Right hindlimb (tissue), 1 donor: ENCODE measurements at regions not wholly inside any gene's neighbourhood (a gene's known extent, or its start where the extent isn't known, plus 50 kb on each side); places are given as distances from the start of the nearest gene placed in this dataset.
"Not testable (repeated sequence)": the region's sequence is repeated elsewhere in the genome, so short reads cannot be mapped to it uniquely, and the experiment has no call there.

Experiments
- DNase-seq: peaks from one replicate; pipeline ENCODE4 v3.0.0-alpha.2; 2018

GRCh38 chr2:212912445-212913103 is 238.8 kb downstream of the IKZF2 start:
- DNase-seq: no peak

- no peak for DNase-seq
Observed at GRCh38 chr2:212911011-212911410, 240.4 kb downstream of the IKZF2 start.

DNA sequence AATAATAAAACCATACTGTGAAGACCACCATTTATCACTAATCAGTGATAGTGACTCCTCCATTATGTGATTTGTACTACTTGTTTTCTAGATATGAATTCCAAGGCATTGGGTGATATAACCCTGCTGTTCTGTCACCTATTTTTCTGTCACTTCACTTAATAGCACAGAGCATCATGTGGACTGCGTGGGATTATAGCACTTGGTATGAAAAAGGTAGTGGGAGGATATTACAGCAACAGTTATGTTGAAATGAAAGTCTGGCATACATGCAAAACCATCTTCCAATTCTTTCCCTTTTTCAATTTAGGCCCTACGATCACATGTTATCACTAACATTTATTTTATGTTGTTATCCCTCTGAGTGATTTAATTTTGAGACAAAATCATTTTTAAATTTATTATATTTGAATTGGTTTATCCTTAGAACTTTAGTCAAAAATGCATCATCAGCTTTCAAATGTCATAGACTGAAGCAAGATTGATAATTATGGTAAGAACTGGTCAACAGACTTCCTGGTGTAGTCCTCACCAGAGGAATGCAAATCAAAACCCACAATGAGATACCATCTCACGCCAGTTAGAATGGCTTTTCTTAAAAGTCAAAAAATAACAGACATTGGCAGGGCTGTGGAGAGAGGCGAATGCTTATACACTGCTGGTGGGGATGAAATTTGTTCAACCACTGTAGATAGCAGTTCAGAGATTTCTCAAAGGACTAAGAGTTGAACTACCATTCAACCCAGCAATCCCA is 242.6 kb downstream of the IKZF2 start:
- DNase-seq: no peak

DNA sequence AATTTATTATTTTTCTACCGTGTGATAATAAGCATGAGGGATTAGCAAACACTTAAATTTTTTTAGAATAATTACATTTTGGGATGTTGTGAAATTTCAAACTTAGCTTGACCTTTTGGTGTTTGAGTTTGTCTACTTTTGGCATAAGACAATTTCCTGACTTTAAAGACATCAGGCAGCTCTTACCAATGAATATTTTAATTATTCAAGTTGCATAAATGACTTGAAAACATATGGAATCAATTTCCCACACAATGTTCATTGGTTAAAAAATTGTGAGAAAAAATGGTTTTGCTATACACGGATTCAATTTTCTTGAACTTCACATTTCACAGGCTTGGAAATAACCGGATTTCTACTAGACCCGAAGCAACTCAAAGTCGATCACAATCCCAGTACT is 243.4 kb downstream of the IKZF2 start:
- no peak for DNase-seq

DNA sequence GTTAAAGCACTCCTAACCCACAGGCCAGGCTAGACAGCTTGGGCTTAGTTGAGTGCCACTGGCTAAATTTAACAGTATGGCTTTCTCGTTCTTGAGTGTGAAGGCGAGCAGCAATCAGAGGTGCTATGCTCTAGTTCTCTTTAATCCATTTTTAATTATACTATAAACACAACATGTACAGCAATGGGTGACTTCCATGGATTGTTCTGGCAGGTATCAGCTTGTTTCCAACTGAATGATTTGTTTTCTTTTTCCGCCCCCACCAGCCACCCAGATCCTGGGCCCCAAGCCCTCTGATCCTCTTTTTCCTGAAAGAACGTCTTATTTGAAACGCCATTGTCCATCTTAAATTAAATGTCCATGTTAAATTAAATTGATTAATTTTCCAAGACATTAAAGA is 244.8 kb downstream of the IKZF2 start:
- DNase-seq: no peak

GRCh38 chr2:212905640-212906201 is 245.7 kb downstream of the IKZF2 start:
- DNase-seq: no peak

GRCh38 chr2:212904646-212905045 is 246.8 kb downstream of the IKZF2 start:
- DNase-seq: no peak

- no peak for DNase-seq
Observed at GRCh38 chr2:212903413-212903812, 248.0 kb downstream of the IKZF2 start.

GRCh38 chr2:212902421-212902820 is 249.0 kb downstream of the IKZF2 start:
- no peak for DNase-seq

DNA sequence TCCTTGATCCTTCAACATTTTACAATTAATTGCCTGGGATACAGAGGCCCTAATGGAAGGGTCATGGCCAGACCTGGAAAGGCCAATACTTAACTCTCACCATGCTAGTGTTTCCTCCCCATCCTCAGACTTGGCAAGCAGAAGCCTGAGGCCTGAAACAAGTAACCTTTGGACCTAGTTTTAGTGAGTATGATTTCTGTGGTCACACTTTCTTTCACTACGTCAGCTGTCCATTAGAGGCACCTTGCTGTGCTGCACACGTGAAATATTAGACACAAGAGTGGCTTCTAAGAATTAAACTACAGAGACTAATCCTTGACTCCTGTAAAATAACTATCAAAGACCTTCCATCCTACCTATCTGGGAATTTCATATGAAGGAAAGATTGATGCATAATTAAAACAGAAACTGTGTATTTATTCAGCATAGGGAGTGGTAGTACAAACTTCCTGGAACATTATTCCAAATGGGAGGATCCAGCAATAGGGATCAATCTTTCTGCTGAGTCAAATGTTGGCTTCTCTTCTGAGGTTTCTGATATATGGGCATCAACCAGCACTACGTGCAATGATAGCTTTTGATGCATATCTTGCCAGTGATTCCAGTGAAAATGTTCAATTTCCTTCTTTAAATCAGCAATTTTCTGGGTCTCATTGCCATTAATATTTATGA is 249.7 kb downstream of the IKZF2 start:
- no peak for DNase-seq

GRCh38 chr2:212900715-212901114 is 250.7 kb downstream of the IKZF2 start:
- DNase-seq: no peak

- no peak for DNase-seq
Observed at GRCh38 chr2:212898011-212898410, 253.4 kb downstream of the IKZF2 start.

- DNase-seq: no peak
Observed at GRCh38 chr2:212897296-212897695, 254.1 kb downstream of the IKZF2 start.

- DNase-seq: no peak
Observed at GRCh38 chr2:212894026-212894425, 257.4 kb downstream of the IKZF2 start.

- DNase-seq: no peak
Observed at GRCh38 chr2:212893216-212893615, 258.2 kb downstream of the IKZF2 start.

DNA sequence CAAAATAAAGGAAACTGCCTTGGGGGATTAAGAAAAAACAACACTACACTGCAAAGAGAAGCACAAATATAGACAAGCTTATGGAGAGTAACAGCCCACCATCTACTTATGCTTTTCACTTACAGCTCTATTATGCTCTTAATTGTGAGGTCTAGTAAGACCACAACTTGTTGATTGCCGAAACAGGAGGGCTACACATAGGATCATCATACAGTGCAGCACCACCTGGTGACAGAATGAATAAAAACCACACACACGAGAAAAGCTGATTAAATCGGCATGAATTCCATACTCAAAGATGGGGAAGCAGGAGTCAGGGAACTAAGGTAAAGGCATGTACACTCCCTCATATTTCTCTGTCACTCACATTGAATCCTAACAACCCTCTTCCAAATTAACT is 259.2 kb downstream of the IKZF2 start:
- no peak for DNase-seq

DNA sequence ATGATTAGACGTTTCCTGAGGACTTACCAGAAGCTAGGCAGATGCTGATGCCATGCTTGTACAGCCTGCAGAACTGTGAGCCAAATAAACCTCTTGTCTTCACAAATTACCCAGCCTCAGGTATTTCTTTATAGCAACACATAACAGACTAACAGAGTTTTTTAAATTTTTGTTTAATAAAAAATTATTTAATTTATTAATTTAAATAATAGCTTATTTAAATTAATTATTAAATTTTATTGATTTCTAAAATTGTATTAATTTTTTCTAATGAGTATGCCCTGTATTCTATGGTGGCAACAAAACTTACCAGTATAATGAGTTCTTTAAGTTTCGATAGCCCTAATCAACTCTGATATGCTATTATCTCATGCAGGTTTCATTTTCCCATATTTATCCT is 259.8 kb downstream of the IKZF2 start:
- no peak for DNase-seq

GRCh38 chr2:212882626-212883025 is 268.8 kb downstream of the IKZF2 start:
- DNase-seq: no peak

DNA sequence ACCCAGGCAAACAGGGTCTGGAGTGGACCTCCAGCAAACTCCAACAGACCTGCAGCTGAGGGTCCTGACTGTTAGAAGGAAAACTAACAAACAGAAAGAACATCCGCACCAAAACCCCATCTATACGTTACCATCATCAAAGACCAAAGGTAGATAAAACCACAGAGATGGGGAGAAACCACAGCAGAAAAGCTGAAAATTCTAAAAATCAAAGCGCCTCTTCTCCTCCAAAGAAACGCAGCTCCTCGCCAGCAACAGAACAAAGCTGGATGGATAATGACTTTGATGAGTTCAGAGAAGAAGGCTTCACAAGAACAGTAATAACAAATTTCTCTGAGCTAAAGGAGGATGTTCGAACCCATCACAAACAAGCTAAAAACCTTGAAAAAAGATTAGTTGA is 274.9 kb downstream of the IKZF2 start:
- not testable (repeated sequence) for DNase-seq

- not testable (repeated sequence) for DNase-seq
Observed at GRCh38 chr2:212875950-212876349, 275.5 kb downstream of the IKZF2 start.

- no peak for DNase-seq
Observed at GRCh38 chr2:212873256-212873655, 278.2 kb downstream of the IKZF2 start.

DNA sequence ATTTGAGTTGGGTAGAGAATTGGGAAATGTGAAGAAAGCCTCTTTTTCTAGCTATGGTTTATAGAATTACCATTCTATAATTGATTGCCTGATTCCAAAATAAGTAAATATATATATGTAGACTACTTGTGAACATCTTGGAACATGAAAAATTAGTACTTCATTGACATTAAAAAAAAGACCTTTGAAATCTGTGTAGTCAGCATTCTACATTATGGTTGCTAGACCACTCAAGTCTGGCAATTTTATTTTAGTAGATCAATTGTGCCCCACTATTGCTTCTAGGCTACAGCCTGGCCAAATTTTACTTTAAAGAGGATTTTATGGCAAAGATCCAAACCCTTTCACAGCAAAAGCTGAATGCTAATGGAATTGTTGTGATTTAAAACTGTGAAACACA is 279.8 kb downstream of the IKZF2 start:
- no peak for DNase-seq

DNA sequence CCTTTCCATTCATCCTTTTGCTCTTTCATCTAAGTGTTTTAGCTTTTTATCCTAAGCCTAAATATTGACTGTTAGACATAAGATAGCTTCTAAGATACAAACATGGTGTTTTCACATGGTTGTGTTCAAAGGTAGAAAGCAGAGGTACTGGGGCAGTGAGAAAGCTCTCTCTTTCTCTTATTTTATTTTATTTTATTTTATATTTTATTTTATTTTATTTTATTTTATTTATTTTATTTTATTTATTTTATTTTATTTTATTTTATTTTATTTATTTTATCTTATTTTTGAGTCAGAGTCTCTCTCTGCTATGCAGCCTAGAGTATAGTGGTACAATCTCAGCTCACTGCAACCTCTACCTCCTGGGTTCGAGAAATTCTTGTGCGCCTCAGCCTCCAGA is 287.2 kb downstream of the IKZF2 start:
- no peak for DNase-seq

DNA sequence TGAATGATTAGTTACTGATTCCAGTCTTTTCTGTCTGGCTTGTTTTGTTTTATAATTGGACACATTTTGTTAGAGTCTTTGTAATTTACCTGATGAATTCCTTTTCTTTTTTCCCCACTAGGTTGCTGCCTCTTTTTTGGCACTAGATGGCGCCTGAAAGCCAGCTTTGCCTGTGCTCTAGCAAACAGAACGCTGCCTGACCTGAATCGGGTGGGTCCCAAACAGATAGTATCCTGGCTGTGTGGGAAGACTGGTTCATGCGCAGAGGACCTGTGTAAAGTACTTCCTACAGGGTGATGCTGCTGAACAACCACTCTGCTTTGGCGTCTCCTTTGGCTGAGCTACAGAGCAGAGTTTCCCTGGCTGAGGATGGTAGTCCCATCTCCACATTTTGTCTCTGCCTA is 288.2 kb downstream of the IKZF2 start:
- DNase-seq: no peak
